Neural progenitor cell (in vitro differentiated cells): ENCODE measurements at regions not wholly inside any gene's neighbourhood (a gene's known extent, or its start where the extent isn't known, plus 50 kb on each side); places are given as distances from the start of the nearest gene placed in this dataset.
A peak's percentile ranks its signal among the peaks of the same experiment; 100 is the strongest.

Source experiments
- DNase-seq: peaks from one replicate; pipeline ENCODE4 v3.0.0-alpha.2; 2016; ENCODE audit warnings: low spot score
- H2AFZ ChIP-seq: fragments of 200-600 bp; sonication (generic); replicated peaks from 2 replicates; pipeline ENCODE4 v1.6.1; 2016; ENCODE audit warnings: antibody characterized with exemption
- H3F3A ChIP-seq: fragments of 200-600 bp; sonication (generic); 2 replicates; pipeline ENCODE4 v1.6.1; 2016; ENCODE audit warnings: antibody characterized with exemption, low read depth
- H3K27ac ChIP-seq: fragments of 200-600 bp; sonication (generic); 2 replicates; pipeline ENCODE4 v1.5.1; 2016; ENCODE audit warnings: mild to moderate bottlenecking
- H3K27me3 ChIP-seq: fragments of 200-600 bp; sonication (generic); 2 replicates; pipeline ENCODE4 v1.6.1; 2016; ENCODE audit warnings: mild to moderate bottlenecking, moderate library complexity
- H3K36me3 ChIP-seq: fragments of 200-600 bp; sonication (generic); 2 replicates; pipeline ENCODE4 v1.5.1; 2016
- H3K4me1 ChIP-seq: fragments of 200-600 bp; sonication (generic); 2 replicates; pipeline ENCODE4 v1.6.1; 2016; ENCODE audit warnings: mixed run types
- H3K4me2 ChIP-seq: fragments of 200-600 bp; sonication (generic); 2 replicates; pipeline ENCODE4 v1.6.1; 2016
- H3K4me3 ChIP-seq: fragments of 200-600 bp; sonication (generic); 2 replicates; pipeline ENCODE4 v1.5.1; 2016
- H3K79me2 ChIP-seq: fragments of 200-600 bp; sonication (generic); 2 replicates; pipeline ENCODE4 v1.6.1; 2016; ENCODE audit warnings: low read depth
- H3K9ac ChIP-seq: fragments of 200-600 bp; sonication (generic); 2 replicates; pipeline ENCODE4 v1.6.1; 2016
- H3K9me3 ChIP-seq: fragments of 200-600 bp; sonication (generic); 2 replicates; pipeline ENCODE4 v1.5.1; 2016; ENCODE audit warnings: low read depth
- H4K20me1 ChIP-seq: fragments of 200-600 bp; sonication (generic); 2 replicates; pipeline ENCODE4 v1.6.1; 2016; ENCODE audit warnings: low read depth
- H3K27ac Mint-ChIP-seq: 3 replicates; pipeline ENCODE4 v1.8.0; 2021; ENCODE audit warnings: mixed read lengths
- H3K27me3 Mint-ChIP-seq: 2 replicates; pipeline ENCODE4 v1.8.0; 2022; ENCODE audit warnings: low read depth, mild to moderate bottlenecking, inconsistent platforms, moderate library complexity, mixed read lengths; ENCODE audit not compliant: insufficient read depth
- H3K36me3 Mint-ChIP-seq: 3 replicates; pipeline ENCODE4 v1.8.0; 2021; ENCODE audit warnings: mixed read lengths
- H3K4me1 Mint-ChIP-seq: 3 replicates; pipeline ENCODE4 v1.8.0; 2021; ENCODE audit warnings: mixed read lengths
- H3K4me3 Mint-ChIP-seq: 3 replicates; pipeline ENCODE4 v1.8.0; 2021; ENCODE audit warnings: mild to moderate bottlenecking, moderate library complexity, mixed read lengths
- H3K9me3 Mint-ChIP-seq: 3 replicates; pipeline ENCODE4 v1.8.0; 2020; ENCODE audit warnings: mixed read lengths
- EZH2 ChIP-seq: fragments of 200-600 bp; sonication (generic); IDR thresholded peaks from 2 replicates; pipeline ENCODE4 v1.6.1; 2017; ENCODE audit warnings: antibody characterized with exemption, mild to moderate bottlenecking, moderate library complexity
- EZH2phosphoT487 ChIP-seq: fragments of 200-600 bp; sonication (generic); IDR thresholded peaks from 2 replicates; pipeline ENCODE4 v1.6.1; 2017; ENCODE audit warnings: antibody characterized with exemption
- TF ChIP-seq, protein P1 (sequence below): fragments of 200-600 bp; sonication (generic); IDR thresholded peaks from 2 replicates; pipeline ENCODE4 v1.5.1; 2017; ENCODE audit warnings: antibody characterized with exemption, mild to moderate bottlenecking

DNA sequence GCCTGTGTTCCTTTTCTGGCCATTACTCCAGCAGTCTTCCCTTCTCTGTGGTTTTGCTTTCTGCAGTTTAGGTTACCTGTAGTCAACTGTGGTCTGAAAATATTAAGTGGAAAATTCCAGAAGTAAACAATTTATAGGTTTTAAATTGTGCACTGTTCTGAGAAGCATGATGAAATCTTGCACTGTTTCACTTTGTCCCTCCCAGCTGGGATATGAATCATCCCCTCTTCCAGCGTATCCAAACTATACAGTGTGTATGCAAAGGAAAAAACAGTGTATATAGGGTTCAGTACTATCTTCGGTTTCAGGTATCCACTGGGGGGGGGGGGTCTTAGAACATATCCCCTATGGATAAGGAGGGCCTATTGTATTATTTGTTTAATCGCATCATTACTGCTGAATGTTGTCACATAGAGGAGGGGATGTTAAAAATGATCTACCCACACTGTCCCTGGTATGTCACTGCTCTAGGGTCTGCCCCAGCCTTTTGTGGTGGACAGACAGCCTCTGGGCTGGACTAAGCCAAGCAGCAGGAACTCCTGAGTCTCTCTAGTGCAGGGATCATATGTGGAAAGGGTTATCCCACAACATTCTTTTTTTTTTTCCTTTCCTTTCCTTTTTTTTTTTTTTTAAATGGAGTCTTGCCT, 109.1 kb upstream of the MAX start:
- TF ChIP-seq, protein P1, sequence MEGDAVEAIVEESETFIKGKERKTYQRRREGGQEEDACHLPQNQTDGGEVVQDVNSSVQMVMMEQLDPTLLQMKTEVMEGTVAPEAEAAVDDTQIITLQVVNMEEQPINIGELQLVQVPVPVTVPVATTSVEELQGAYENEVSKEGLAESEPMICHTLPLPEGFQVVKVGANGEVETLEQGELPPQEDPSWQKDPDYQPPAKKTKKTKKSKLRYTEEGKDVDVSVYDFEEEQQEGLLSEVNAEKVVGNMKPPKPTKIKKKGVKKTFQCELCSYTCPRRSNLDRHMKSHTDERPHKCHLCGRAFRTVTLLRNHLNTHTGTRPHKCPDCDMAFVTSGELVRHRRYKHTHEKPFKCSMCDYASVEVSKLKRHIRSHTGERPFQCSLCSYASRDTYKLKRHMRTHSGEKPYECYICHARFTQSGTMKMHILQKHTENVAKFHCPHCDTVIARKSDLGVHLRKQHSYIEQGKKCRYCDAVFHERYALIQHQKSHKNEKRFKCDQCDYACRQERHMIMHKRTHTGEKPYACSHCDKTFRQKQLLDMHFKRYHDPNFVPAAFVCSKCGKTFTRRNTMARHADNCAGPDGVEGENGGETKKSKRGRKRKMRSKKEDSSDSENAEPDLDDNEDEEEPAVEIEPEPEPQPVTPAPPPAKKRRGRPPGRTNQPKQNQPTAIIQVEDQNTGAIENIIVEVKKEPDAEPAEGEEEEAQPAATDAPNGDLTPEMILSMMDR, result no peak
- TF ChIP-seq EZH2phosphoT487 (no peak), EZH2 (no peak)
- Histone ChIP-seq H3K4me1 (no peaks in the 10 kb centered on the region), H3K36me3 (no peaks in the 10 kb centered on the region), H4K20me1 (no peaks in the 10 kb centered on the region), H3K4me2 (no peak overlapping the region), H3K9ac (no peak overlapping the region), H3K27me3 (no peaks in the 10 kb centered on the region), H3K9me3 (no peaks in the 10 kb centered on the region), H3K27ac (no peak overlapping the region), H2AFZ (no peak overlapping the region), H3F3A (no peaks in the 10 kb centered on the region), H3K79me2 (no peaks in the 10 kb centered on the region), H3K4me3 (no peak overlapping the region)
- Mint-ChIP-seq H3K4me3 (no peak overlapping the region), H3K27ac (no peak overlapping the region), H3K27me3 (peaks cover 6% of the 10 kb centered on the region), H3K4me1 (peaks cover 6% of the 10 kb centered on the region), H3K9me3 (peaks cover 5% of the 10 kb centered on the region), H3K36me3 (no peaks in the 10 kb centered on the region)
- no peak for DNase-seq

DNA sequence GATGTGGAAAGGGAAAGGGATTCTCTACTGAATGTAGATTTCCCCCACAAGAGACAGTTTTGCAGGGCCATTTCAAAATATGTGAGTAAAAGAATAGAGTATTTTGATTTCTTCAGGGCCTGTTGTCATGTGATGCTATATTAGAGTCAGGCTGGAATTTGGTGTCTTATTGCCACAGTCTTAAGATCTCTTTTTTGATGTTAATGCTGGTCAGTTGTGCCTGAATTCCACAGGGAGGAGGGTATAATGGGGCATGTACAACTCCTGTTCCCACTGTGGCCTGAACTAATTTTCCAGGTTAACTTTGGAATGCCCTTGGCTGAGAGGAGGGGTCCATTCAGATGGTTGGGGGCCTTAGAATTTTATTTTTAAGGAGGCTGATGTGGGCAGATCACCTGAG, 111.0 kb upstream of the MAX start:
- Histone ChIP-seq H3F3A (no peaks in the 10 kb centered on the region), H3K27ac (no peak overlapping the region), H3K4me2 (no peak overlapping the region), H2AFZ (no peak overlapping the region), H3K4me1 (no peaks in the 10 kb centered on the region), H3K36me3 (no peaks in the 10 kb centered on the region), H3K9ac (no peak overlapping the region), H3K9me3 (no peaks in the 10 kb centered on the region), H3K79me2 (no peaks in the 10 kb centered on the region), H4K20me1 (no peaks in the 10 kb centered on the region), H3K27me3 (no peaks in the 10 kb centered on the region), H3K4me3 (no peak overlapping the region)
- Mint-ChIP-seq H3K27ac (no peak overlapping the region), H3K4me1 (peaks cover 6% of the 10 kb centered on the region), H3K9me3 (peaks cover 2% of the 10 kb centered on the region), H3K27me3 (peaks cover 4% of the 10 kb centered on the region), H3K36me3 (no peaks in the 10 kb centered on the region), H3K4me3 (peak overlapping the region; percentile 21)
- DNase-seq, result no peak
- no peak for TF ChIP-seq EZH2
- TF ChIP-seq, protein P1, result no peak
- TF ChIP-seq EZH2phosphoT487, result no peak

DNA sequence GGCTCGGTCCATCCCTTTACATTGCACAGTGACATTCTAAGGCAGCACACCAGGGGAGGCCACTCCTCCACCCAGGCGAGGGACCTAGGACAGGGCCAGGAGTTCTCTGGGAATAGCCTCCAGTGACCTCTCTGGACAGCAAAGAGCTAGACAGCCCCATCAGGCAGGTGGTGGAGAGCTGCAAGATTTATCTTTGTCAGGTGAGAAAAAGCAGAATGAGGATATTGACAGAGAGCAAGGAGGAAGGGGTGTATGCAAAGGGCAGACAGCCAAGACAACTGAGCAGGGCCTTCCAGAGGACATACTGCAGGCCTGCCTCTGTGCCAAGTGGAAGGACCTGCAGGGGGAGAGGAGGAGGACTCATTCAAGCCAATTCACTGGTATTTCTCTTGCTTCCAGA, 112.4 kb upstream of the MAX start:
- H3K36me3 Mint-ChIP-seq, result no peaks in the 10 kb centered on the region

More for the DNA sequence above, 112.4 kb upstream of the MAX start:
- H3K9me3 Mint-ChIP-seq, result peaks cover 2% of the 10 kb centered on the region
- Histone ChIP-seq H3K79me2 (no peaks in the 10 kb centered on the region), H3K4me2 (no peak overlapping the region), H3F3A (no peaks in the 10 kb centered on the region), H3K9ac (no peak overlapping the region), H4K20me1 (no peaks in the 10 kb centered on the region), H3K27ac (no peak overlapping the region), H3K36me3 (no peaks in the 10 kb centered on the region), H2AFZ (no peak overlapping the region), H3K4me3 (no peak overlapping the region), H3K27me3 (no peaks in the 10 kb centered on the region), H3K4me1 (no peaks in the 10 kb centered on the region), H3K9me3 (no peaks in the 10 kb centered on the region)
- peaks cover 6% of the 10 kb centered on the region for H3K4me1 Mint-ChIP-seq
- no peak for DNase-seq
- no peak overlapping the region for H3K4me3 Mint-ChIP-seq
- H3K27ac Mint-ChIP-seq, result peak overlapping the region; percentile 61
- peaks cover 4% of the 10 kb centered on the region for H3K27me3 Mint-ChIP-seq
- TF ChIP-seq, protein P1, result no peak
- TF ChIP-seq EZH2 (no peak), EZH2phosphoT487 (no peak)
